ENCODE measurements at regions not wholly inside any gene's neighbourhood (a gene's known extent, or its start where the extent isn't known, plus 50 kb on each side); places are given as distances from the start of the nearest gene placed in this dataset.

DNA sequence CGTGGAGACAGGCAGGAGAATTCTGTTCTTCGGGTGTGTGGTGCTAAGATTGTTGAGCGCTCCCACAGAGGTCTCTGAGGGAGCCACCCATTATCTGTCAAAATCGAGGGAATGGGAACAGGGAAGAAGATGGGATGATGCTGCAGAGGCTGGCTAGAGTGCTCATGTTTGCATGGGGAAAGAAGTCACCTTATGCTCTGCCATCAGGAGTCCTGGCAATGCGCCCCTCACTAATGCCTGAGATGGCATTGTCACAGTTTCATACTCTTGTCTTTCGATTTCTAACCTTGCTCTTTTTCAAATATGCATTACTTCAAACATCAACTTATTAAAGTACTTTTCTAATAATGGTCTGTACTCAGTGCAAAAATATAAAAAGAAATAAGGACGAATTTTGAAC lies 463.3 kb upstream of the CELF4 start:
- Histone ChIP-seq H2BK5ac (ENCODE audit: low read length) (no peak overlapping the region), H2BK12ac (ENCODE audit: low read length) (no peak overlapping the region), H2BK15ac (ENCODE audit: low read length) (no peak overlapping the region), H3K4me3 (ENCODE audit: low read length in 2 of 2) (no peak overlapping the region), H3K18ac (ENCODE audit: low read length) (no peak overlapping the region), H3K79me1 (ENCODE audit: low read depth, low read length) (no peaks in the 10 kb centered on the region), H2AK5ac (ENCODE audit: low read depth, low read length) (no peak overlapping the region), H3K27ac (replicated peaks; ENCODE audit: low read length) (no peak overlapping the region), H2AFZ (ENCODE audit: low read length) (no peak overlapping the region), H3K9me3 (replicated peaks in 1 of 2; ENCODE audit: control insufficient read depth in 2 of 2, insufficient read depth in 1 of 2, low read depth in 1 of 2, low read length in 2 of 2) (no peaks in the 10 kb centered on the region), H3K4me1 (ENCODE audit: control insufficient read depth in 2 of 2, insufficient read depth in 1 of 2, low read depth in 1 of 2, low read length in 2 of 2) (peaks cover 0 to 1% of the 10 kb centered on the region in 2 donors), H3K4me2 (ENCODE audit: insufficient read depth, low read length, poor library complexity, severe bottlenecking) (no peak overlapping the region), H4K8ac (ENCODE audit: low read depth, low read length) (no peak overlapping the region), H2BK120ac (ENCODE audit: low read depth, low read length) (no peak overlapping the region), H3K23ac (ENCODE audit: low read depth, low read length, poor library complexity) (no peak overlapping the region), H4K91ac (ENCODE audit: low read depth, low read length, poor library complexity) (no peak overlapping the region), H3K36me3 (replicated peaks in 1 of 2; ENCODE audit: control insufficient read depth in 2 of 2, insufficient read depth in 2 of 2, low read length in 2 of 2) (no peaks in the 10 kb centered on the region), H3K9ac (ENCODE audit: low read depth, low read length, poor library complexity) (no peak overlapping the region), H3K14ac (ENCODE audit: low read length) (no peak overlapping the region), H3K27me3 (ENCODE audit: control insufficient read depth in 3 of 3, insufficient read depth in 3 of 3, low read depth in 1 of 3, low read length in 3 of 3) (no peaks in the 10 kb centered on the region), H3K4ac (ENCODE audit: low read length) (no peak overlapping the region)
- DNase-seq (ENCODE audit: low spot score): no peak
- WGBS, 2 donors (ENCODE audit: extremely low coverage in 2 of 2, insufficient read length in 2 of 2, insufficient replicate concordance in 1 of 2): no CpG with 5 or more reads among the region's 7 CpGs

DNA sequence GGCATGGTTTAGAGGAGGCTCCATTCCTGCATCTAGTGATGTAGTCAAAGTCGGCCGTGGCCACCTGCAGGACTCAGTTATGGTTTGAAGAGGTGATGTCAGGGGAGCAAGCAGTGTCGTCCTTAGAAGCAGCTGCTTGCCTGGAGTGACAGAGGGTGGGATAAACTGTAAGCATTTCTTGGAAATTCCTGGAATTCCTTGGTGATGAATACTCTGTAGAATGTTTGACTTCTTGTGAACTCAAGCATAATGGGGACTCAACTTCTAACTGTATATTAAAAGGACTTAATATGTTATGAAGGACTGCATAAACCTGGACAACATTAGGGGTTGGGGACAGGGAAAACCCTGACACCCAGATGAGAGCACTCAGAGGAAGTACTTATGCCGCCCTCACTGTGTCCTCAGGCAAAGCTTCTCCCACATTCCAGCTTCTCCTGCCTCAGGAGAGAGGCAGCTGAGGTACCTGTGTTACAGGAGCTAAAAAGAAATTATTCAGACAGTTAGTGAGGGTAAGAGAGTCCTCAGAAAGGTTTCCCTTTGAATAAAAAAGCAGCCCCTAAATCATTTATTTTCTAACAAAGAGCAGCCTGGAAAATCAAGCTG lies 459.9 kb upstream of the CELF4 start:
- H3K18ac ChIP-seq (ENCODE audit: low read length): no peak overlapping the region
- no peak for DNase-seq (ENCODE audit: low spot score)
- H2BK5ac ChIP-seq (ENCODE audit: low read length): no peak overlapping the region
- H4K8ac ChIP-seq (ENCODE audit: low read depth, low read length): no peak overlapping the region
- H3K4me1 ChIP-seq (ENCODE audit: control insufficient read depth in 2 of 2, insufficient read depth in 1 of 2, low read depth in 1 of 2, low read length in 2 of 2): peaks cover 0 to 1% of the 10 kb centered on the region in 2 donors
- no peaks in the 10 kb centered on the region for H3K27me3 ChIP-seq (ENCODE audit: control insufficient read depth in 3 of 3, insufficient read depth in 3 of 3, low read depth in 1 of 3, low read length in 3 of 3)
- no peak overlapping the region for H3K4ac ChIP-seq (ENCODE audit: low read length)
- H3K4me3 ChIP-seq (ENCODE audit: low read length in 2 of 2): no peak overlapping the region
- no peak overlapping the region for H3K4me2 ChIP-seq (ENCODE audit: insufficient read depth, low read length, poor library complexity, severe bottlenecking)
- no peak overlapping the region for H2AFZ ChIP-seq (ENCODE audit: low read length)
- H2BK15ac ChIP-seq (ENCODE audit: low read length): no peak overlapping the region
- H4K91ac ChIP-seq (ENCODE audit: low read depth, low read length, poor library complexity): no peak overlapping the region
- no peak overlapping the region for H3K23ac ChIP-seq (ENCODE audit: low read depth, low read length, poor library complexity)
- no peak overlapping the region for H2BK120ac ChIP-seq (ENCODE audit: low read depth, low read length)
- H3K9me3 ChIP-seq (replicated peaks in 1 of 2; ENCODE audit: control insufficient read depth in 2 of 2, insufficient read depth in 1 of 2, low read depth in 1 of 2, low read length in 2 of 2): no peaks in the 10 kb centered on the region
- no peak overlapping the region for H3K27ac ChIP-seq (replicated peaks; ENCODE audit: low read length)
- H3K14ac ChIP-seq (ENCODE audit: low read length): no peak overlapping the region
- no CpG with 5 or more reads among the region's 4 CpGs for WGBS, 2 donors (ENCODE audit: extremely low coverage in 2 of 2, insufficient read length in 2 of 2, insufficient replicate concordance in 1 of 2)
- no peaks in the 10 kb centered on the region for H3K36me3 ChIP-seq (replicated peaks in 1 of 2; ENCODE audit: control insufficient read depth in 2 of 2, insufficient read depth in 2 of 2, low read length in 2 of 2)
- no peaks in the 10 kb centered on the region for H3K79me1 ChIP-seq (ENCODE audit: low read depth, low read length)
- H2AK5ac ChIP-seq (ENCODE audit: low read depth, low read length): no peak overlapping the region
- no peak overlapping the region for H3K9ac ChIP-seq (ENCODE audit: low read depth, low read length, poor library complexity)
- H2BK12ac ChIP-seq (ENCODE audit: low read length): no peak overlapping the region

- Histone ChIP-seq H3K14ac (ENCODE audit: low read length) (no peak overlapping the region), H3K36me3 (replicated peaks in 1 of 2; ENCODE audit: control insufficient read depth in 2 of 2, insufficient read depth in 2 of 2, low read length in 2 of 2) (no peaks in the 10 kb centered on the region), H4K91ac (ENCODE audit: low read depth, low read length, poor library complexity) (no peak overlapping the region), H2AK5ac (ENCODE audit: low read depth, low read length) (no peak overlapping the region), H3K9ac (ENCODE audit: low read depth, low read length, poor library complexity) (no peak overlapping the region), H3K4me2 (ENCODE audit: insufficient read depth, low read length, poor library complexity, severe bottlenecking) (no peak overlapping the region), H2BK12ac (ENCODE audit: low read length) (no peak overlapping the region), H3K18ac (ENCODE audit: low read length) (no peak overlapping the region), H3K27ac (replicated peaks; ENCODE audit: low read length) (no peak overlapping the region), H3K27me3 (ENCODE audit: control insufficient read depth in 3 of 3, insufficient read depth in 3 of 3, low read depth in 1 of 3, low read length in 3 of 3) (no peaks in the 10 kb centered on the region), H3K23ac (ENCODE audit: low read depth, low read length, poor library complexity) (no peak overlapping the region), H3K9me3 (replicated peaks in 1 of 2; ENCODE audit: control insufficient read depth in 2 of 2, insufficient read depth in 1 of 2, low read depth in 1 of 2, low read length in 2 of 2) (no peaks in the 10 kb centered on the region), H2BK120ac (ENCODE audit: low read depth, low read length) (no peak overlapping the region), H3K4me1 (ENCODE audit: control insufficient read depth in 2 of 2, insufficient read depth in 1 of 2, low read depth in 1 of 2, low read length in 2 of 2) (peaks cover 0 to 4% of the 10 kb centered on the region in 2 donors), H2BK5ac (ENCODE audit: low read length) (no peak overlapping the region), H3K4ac (ENCODE audit: low read length) (no peak overlapping the region), H4K8ac (ENCODE audit: low read depth, low read length) (no peak overlapping the region), H2AFZ (ENCODE audit: low read length) (no peak overlapping the region), H3K79me1 (ENCODE audit: low read depth, low read length) (no peaks in the 10 kb centered on the region), H3K4me3 (ENCODE audit: low read length in 2 of 2) (no peak overlapping the region), H2BK15ac (ENCODE audit: low read length) (no peak overlapping the region)
- DNase-seq (ENCODE audit: low spot score): no peak
- no CpG with 5 or more reads among the region's 2 CpGs for WGBS, 2 donors (ENCODE audit: extremely low coverage in 2 of 2, insufficient read length in 2 of 2, insufficient replicate concordance in 1 of 2)
These were observed 458.3 kb upstream of the CELF4 start for GRCh38 chr18:38023871-38024270.

DNA sequence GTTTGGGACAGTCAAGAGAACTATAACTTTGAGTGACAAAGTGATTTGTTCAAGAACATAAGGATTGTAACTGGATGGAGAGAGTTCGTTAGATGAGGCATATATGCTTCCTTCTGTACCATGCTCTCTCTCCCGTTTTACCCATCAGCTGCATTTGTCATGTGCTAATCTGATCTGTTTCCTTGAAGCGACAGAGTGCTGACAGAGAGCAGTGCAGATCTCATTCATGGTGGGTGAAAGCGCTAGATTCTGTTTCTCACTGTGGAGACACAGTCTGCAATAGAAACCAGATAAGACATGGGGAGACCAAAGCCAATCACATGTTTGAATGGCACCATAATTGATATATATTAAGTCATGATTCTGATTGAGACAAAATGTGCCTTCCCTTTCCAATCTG lies 456.6 kb upstream of the CELF4 start:
- H3K4me1 ChIP-seq (ENCODE audit: control insufficient read depth in 2 of 2, insufficient read depth in 1 of 2, low read depth in 1 of 2, low read length in 2 of 2): peaks cover 0 to 4% of the 10 kb centered on the region in 2 donors
- H2BK15ac ChIP-seq (ENCODE audit: low read length): no peak overlapping the region
- no peak overlapping the region for H3K9ac ChIP-seq (ENCODE audit: low read depth, low read length, poor library complexity)
- H3K27ac ChIP-seq (replicated peaks; ENCODE audit: low read length): no peak overlapping the region
- no peak overlapping the region for H3K4ac ChIP-seq (ENCODE audit: low read length)
- no peak overlapping the region for H4K8ac ChIP-seq (ENCODE audit: low read depth, low read length)
- no peaks in the 10 kb centered on the region for H3K9me3 ChIP-seq (replicated peaks in 1 of 2; ENCODE audit: control insufficient read depth in 2 of 2, insufficient read depth in 1 of 2, low read depth in 1 of 2, low read length in 2 of 2)
- no peak overlapping the region for H4K91ac ChIP-seq (ENCODE audit: low read depth, low read length, poor library complexity)
- H3K23ac ChIP-seq (ENCODE audit: low read depth, low read length, poor library complexity): no peak overlapping the region
- no peak overlapping the region for H2BK5ac ChIP-seq (ENCODE audit: low read length)
- H3K4me2 ChIP-seq (ENCODE audit: insufficient read depth, low read length, poor library complexity, severe bottlenecking): no peak overlapping the region
- H2AFZ ChIP-seq (ENCODE audit: low read length): no peak overlapping the region
- no peaks in the 10 kb centered on the region for H3K27me3 ChIP-seq (ENCODE audit: control insufficient read depth in 3 of 3, insufficient read depth in 3 of 3, low read depth in 1 of 3, low read length in 3 of 3)
- H2AK5ac ChIP-seq (ENCODE audit: low read depth, low read length): no peak overlapping the region
- H2BK120ac ChIP-seq (ENCODE audit: low read depth, low read length): no peak overlapping the region
- no CpG with 5 or more reads among the region's 4 CpGs for WGBS, 2 donors (ENCODE audit: extremely low coverage in 2 of 2, insufficient read length in 2 of 2, insufficient replicate concordance in 1 of 2)
- DNase-seq (ENCODE audit: low spot score): no peak
- H3K18ac ChIP-seq (ENCODE audit: low read length): no peak overlapping the region
- no peak overlapping the region for H2BK12ac ChIP-seq (ENCODE audit: low read length)
- no peak overlapping the region for H3K14ac ChIP-seq (ENCODE audit: low read length)
- H3K36me3 ChIP-seq (replicated peaks in 1 of 2; ENCODE audit: control insufficient read depth in 2 of 2, insufficient read depth in 2 of 2, low read length in 2 of 2): no peaks in the 10 kb centered on the region
- no peaks in the 10 kb centered on the region for H3K79me1 ChIP-seq (ENCODE audit: low read depth, low read length)
- H3K4me3 ChIP-seq (ENCODE audit: low read length in 2 of 2): no peak overlapping the region

Measured in neuronal stem cell (in vitro differentiated cells).